Epithelial cell of esophagus (primary cell): ENCODE measurements at regions not wholly inside any gene's neighbourhood (a gene's known extent, or its start where the extent isn't known, plus 50 kb on each side); places are given as distances from the start of the nearest gene placed in this dataset.

Experiments used
- DNase-seq: peaks from one replicate; pipeline ENCODE4 v3.0.0; 2010; ENCODE audit warnings: low read depth
- H3K4me3 ChIP-seq: 2 replicates; pipeline ENCODE4 v1.5.1; 2011; ENCODE audit warnings: mild to moderate bottlenecking, low read length, control low read depth
- CTCF ChIP-seq: IDR thresholded peaks from 2 replicates; pipeline ENCODE4 v1.5.1; 2011; ENCODE audit warnings: low read depth, mild to moderate bottlenecking, low read length, control low read depth, inconsistent platforms; ENCODE audit not compliant: insufficient read depth; ENCODE audit errors: missing control alignments

DNA sequence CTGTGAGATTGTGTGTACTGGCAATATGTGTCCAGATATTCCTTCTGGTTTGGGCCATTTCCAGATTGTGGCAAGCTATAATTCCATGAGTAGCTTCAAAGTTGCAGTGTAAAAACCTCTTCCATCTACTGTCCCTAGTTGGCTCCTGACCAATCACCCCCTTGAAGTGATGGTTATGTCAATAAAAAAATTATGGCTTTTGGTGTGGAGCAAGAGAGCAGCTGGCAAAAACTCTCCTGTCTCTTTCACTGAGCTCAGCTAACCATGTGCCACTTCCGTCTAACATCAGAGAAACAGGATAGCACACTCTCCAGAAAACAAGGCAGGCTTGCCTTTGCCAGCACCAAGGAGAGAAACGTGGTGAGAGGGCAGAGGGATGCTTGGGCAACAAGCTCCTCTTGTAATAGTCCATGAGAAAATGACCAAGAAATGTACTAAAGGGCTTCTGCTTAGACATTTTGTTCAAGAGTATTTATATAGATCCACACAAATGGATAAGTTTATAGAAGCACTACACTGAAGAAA, 914.4 kb upstream of the SEMA6A start:
- TF ChIP-seq CTCF = no peak
- no peak overlapping the region for H3K4me3 ChIP-seq
- no peak for DNase-seq

- no peak for TF ChIP-seq CTCF
- no peak overlapping the region for H3K4me3 ChIP-seq
- DNase-seq = no peak
Observed at GRCh38 chr5:117487556-117487955, 912.9 kb upstream of the SEMA6A start.

DNA sequence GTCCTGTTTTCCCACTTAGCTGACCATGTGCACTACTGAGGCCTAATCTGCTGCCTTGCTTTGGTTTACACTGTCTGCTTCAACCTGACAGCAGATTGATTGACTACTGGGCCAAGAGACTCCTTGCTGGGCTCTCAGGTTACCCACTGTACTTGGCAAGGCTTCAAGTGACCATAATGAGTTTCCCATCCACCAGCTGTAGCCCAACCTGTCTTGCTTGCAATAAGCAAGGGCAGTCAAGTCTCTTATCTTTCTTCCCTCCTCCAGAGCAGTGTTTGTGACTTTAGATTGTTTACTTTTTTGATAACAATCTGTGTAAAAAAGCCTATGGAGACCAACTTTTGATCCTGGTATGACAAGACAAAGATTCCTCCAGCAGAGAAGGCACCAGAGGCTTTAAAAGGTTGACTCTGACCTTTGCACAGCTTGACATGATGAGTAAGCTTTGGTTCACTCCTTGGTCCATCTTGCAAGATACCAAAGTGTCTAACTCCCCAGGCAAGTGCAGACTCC, 912.3 kb upstream of the SEMA6A start:
- no peak for TF ChIP-seq CTCF
- DNase-seq = no peak
- H3K4me3 ChIP-seq = no peak overlapping the region

GRCh38 chr5:117486261-117486660, 911.6 kb upstream of the SEMA6A start:
- no peak for DNase-seq
- TF ChIP-seq CTCF = no peak

GRCh38 chr5:117475919-117476318, 901.3 kb upstream of the SEMA6A start:
- TF ChIP-seq CTCF = no peak
- H3K4me3 ChIP-seq = no peak overlapping the region
- no peak for DNase-seq

More at GRCh38 chr5:117486261-117486660, 911.6 kb upstream of the SEMA6A start:
- no peak overlapping the region for H3K4me3 ChIP-seq

GRCh38 chr5:117473165-117473564, 898.5 kb upstream of the SEMA6A start:
- TF ChIP-seq CTCF = no peak
- no peak overlapping the region for H3K4me3 ChIP-seq
- no peak for DNase-seq

- H3K4me3 ChIP-seq = no peak overlapping the region
- no peak for TF ChIP-seq CTCF
- DNase-seq = peak; percentile 16
Observed at GRCh38 chr5:117463881-117464570, 889.4 kb upstream of the SEMA6A start.
